NCI-H526 treated with DMSO at 0.1 percent for 48 hours (cell line): ENCODE measurements at regions not wholly inside any gene's neighbourhood (a gene's known extent, or its start where the extent isn't known, plus 50 kb on each side); places are given as distances from the start of the nearest gene placed in this dataset.

Experiments
- DNase-seq: peaks from one replicate; lab custom pipeline; 2025; lab: John Stamatoyannopoulos, UW

GRCh38 chr2:176648700-176649297, 379.6 kb downstream of the MTX2 start:
- no peak for DNase-seq

GRCh38 chr2:176650104-176650837, 381.0 kb downstream of the MTX2 start:
- DNase-seq, result peak; percentile 58

GRCh38 chr2:176650838-176651555, 381.8 kb downstream of the MTX2 start:
- peak; percentile 96 for DNase-seq

GRCh38 chr2:176652300-176653182, 383.3 kb downstream of the MTX2 start:
- peak; percentile 93 for DNase-seq

GRCh38 chr2:176653479-176654443, 384.5 kb downstream of the MTX2 start:
- peak; percentile 80 for DNase-seq

- DNase-seq, result no peak
Observed at GRCh38 chr2:176656038-176656775, 387.0 kb downstream of the MTX2 start.

- DNase-seq, result no peak
Observed at GRCh38 chr2:176656776-176657140, 387.5 kb downstream of the MTX2 start.

GRCh38 chr2:176657393-176657792, 388.2 kb downstream of the MTX2 start:
- no peak for DNase-seq

GRCh38 chr2:176658708-176659107, 389.5 kb downstream of the MTX2 start:
- no peak for DNase-seq

GRCh38 chr2:176662753-176663152, 393.5 kb downstream of the MTX2 start:
- no peak for DNase-seq

GRCh38 chr2:176664478-176664877, 395.2 kb downstream of the MTX2 start:
- DNase-seq, result no peak

- DNase-seq, result no peak
Observed at GRCh38 chr2:176665086-176665485, 395.8 kb downstream of the MTX2 start.

- no peak for DNase-seq
Observed at GRCh38 chr2:176668912-176669311, 399.7 kb downstream of the MTX2 start.

- no peak for DNase-seq
Observed at GRCh38 chr2:176669398-176670174, 400.3 kb downstream of the MTX2 start.

- DNase-seq, result no peak
Observed at GRCh38 chr2:176675271-176675949, 406.2 kb downstream of the MTX2 start.

- DNase-seq, result no peak
Observed at GRCh38 chr2:176677746-176678265, 408.6 kb downstream of the MTX2 start.

- DNase-seq, result no peak
Observed at GRCh38 chr2:176678571-176678970, 409.3 kb downstream of the MTX2 start.

- no peak for DNase-seq
Observed at GRCh38 chr2:176679061-176679669, 409.9 kb downstream of the MTX2 start.
